ENCODE measurements at regions not wholly inside any gene's neighbourhood (a gene's known extent, or its start where the extent isn't known, plus 50 kb on each side); places are given as distances from the start of the nearest gene placed in this dataset.

DNA sequence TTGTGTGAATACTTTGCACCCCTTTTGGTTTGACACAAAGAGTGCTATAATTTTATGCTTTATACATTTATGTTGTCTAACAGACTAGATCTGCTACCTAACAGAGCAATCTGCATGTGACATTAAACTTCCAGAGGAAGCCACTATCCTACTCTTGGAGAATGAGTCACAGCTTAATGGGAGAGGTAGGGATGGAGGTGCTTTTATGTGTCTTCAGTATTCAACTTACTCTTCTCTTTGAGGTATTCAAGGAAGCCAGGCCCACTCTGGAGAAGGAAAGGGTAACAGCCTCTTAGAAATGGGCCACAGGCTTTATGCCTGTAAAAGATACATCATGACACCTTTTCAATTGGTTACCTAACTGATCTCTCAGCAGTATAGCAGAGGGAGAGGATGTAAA, 85.8 kb upstream of the NEUROD1 start (continued):
- TF ChIP-seq, protein P1, sequence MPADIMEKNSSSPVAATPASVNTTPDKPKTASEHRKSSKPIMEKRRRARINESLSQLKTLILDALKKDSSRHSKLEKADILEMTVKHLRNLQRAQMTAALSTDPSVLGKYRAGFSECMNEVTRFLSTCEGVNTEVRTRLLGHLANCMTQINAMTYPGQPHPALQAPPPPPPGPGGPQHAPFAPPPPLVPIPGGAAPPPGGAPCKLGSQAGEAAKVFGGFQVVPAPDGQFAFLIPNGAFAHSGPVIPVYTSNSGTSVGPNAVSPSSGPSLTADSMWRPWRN (IDR thresholded peaks at IDR 0.05; ENCODE audit: low read depth): no peak
- TF ChIP-seq GABPA (tag; conservative IDR thresholded peaks at IDR 0.05; ENCODE audit: low read depth): no peak
- TF ChIP-seq, protein P2, sequence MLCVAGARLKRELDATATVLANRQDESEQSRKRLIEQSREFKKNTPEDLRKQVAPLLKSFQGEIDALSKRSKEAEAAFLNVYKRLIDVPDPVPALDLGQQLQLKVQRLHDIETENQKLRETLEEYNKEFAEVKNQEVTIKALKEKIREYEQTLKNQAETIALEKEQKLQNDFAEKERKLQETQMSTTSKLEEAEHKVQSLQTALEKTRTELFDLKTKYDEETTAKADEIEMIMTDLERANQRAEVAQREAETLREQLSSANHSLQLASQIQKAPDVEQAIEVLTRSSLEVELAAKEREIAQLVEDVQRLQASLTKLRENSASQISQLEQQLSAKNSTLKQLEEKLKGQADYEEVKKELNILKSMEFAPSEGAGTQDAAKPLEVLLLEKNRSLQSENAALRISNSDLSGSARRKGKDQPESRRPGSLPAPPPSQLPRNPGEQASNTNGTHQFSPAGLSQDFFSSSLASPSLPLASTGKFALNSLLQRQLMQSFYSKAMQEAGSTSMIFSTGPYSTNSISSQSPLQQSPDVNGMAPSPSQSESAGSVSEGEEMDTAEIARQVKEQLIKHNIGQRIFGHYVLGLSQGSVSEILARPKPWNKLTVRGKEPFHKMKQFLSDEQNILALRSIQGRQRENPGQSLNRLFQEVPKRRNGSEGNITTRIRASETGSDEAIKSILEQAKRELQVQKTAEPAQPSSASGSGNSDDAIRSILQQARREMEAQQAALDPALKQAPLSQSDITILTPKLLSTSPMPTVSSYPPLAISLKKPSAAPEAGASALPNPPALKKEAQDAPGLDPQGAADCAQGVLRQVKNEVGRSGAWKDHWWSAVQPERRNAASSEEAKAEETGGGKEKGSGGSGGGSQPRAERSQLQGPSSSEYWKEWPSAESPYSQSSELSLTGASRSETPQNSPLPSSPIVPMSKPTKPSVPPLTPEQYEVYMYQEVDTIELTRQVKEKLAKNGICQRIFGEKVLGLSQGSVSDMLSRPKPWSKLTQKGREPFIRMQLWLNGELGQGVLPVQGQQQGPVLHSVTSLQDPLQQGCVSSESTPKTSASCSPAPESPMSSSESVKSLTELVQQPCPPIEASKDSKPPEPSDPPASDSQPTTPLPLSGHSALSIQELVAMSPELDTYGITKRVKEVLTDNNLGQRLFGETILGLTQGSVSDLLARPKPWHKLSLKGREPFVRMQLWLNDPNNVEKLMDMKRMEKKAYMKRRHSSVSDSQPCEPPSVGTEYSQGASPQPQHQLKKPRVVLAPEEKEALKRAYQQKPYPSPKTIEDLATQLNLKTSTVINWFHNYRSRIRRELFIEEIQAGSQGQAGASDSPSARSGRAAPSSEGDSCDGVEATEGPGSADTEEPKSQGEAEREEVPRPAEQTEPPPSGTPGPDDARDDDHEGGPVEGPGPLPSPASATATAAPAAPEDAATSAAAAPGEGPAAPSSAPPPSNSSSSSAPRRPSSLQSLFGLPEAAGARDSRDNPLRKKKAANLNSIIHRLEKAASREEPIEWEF (CRISPR knock-in tag; IDR thresholded peaks at IDR 0.05): no peak

DNA sequence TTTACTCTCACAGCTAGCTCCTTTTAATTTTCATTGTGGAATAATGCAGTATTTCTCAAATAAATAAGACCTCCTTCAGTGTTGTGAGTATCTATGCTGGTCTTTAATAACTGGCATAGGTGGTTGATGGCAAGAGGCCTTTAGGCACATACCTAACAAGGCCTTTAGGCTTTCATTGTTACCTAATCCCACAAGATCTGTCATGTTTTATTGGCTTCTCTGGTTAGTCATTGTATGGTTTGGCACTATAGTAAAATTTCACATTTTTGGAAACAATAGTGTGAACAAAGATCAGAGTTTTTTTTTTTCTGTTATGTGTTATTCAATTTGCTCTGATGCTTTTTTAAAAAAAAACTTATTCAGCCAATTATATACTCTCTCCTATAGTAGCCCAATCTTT, 89.8 kb upstream of the NEUROD1 start:
- Histone ChIP-seq H3K36me3 (ENCODE audit: control insufficient read depth, insufficient read depth, low read length) (no peaks in the 10 kb centered on the region), H4K20me1 (replicated peaks; ENCODE audit: control insufficient read depth, insufficient read depth, low read length) (no peaks in the 10 kb centered on the region), H3K4me3 (no peak overlapping the region), H3K9me1 (ENCODE audit: control insufficient read depth, insufficient read depth, low read length) (no peaks in the 10 kb centered on the region), H3K9me3 (replicated peaks; ENCODE audit: control insufficient read depth, insufficient read depth, low read depth, low read length) (no peaks in the 10 kb centered on the region), H3K27me3 (ENCODE audit: control insufficient read depth in 2 of 2, insufficient read depth in 2 of 2, low read length in 2 of 2) (no peaks in the 10 kb centered on the region), H3K4me2 (ENCODE audit: insufficient read depth, low read length) (no peak overlapping the region), H2AFZ (ENCODE audit: low read depth, low read length) (no peak overlapping the region), H3K4me1 (replicated peaks in 1 of 2; ENCODE audit: control insufficient read depth in 2 of 2, insufficient read depth in 2 of 2, low read length in 2 of 2) (no peaks in the 10 kb centered on the region), H3K27ac (ENCODE audit: extremely low read depth, low read depth, low read length) (no peak overlapping the region), H3K79me2 (ENCODE audit: control insufficient read depth, insufficient read depth, low read length) (no peaks in the 10 kb centered on the region), H3K9ac (ENCODE audit: insufficient read depth in 1 of 2, low read depth in 2 of 2, low read length in 2 of 2) (no peak overlapping the region)
- ATAC-seq (no peak), DNase-seq (ENCODE audit: extremely low read depth in 1 of 4, low spot score in 3 of 4) (no peak), FAIRE-seq (no peak)
- no TSS peak for BruUV-seq (replicated peaks)
- ChIA-PET CTCF (ENCODE audit: low intra/inter-chr PET ratio) (interaction anchor here (0.5 kb wide), 1 partner anchor 172 kb away, joined by 3 read pairs; no protein-coding TSS in a partner anchor), POLR2A (interaction anchor here (0.6 to 1.6 kb wide), 2 partner anchors 27 to 1366 kb away, joined by 3 read pairs; no protein-coding TSS in a partner anchor)
- intact Hi-C loops (cut with micrococcal nuclease): no loop called here
- in situ Hi-C loops (cut with MboI): no loop called here
- TF ChIP-seq, protein P3, sequence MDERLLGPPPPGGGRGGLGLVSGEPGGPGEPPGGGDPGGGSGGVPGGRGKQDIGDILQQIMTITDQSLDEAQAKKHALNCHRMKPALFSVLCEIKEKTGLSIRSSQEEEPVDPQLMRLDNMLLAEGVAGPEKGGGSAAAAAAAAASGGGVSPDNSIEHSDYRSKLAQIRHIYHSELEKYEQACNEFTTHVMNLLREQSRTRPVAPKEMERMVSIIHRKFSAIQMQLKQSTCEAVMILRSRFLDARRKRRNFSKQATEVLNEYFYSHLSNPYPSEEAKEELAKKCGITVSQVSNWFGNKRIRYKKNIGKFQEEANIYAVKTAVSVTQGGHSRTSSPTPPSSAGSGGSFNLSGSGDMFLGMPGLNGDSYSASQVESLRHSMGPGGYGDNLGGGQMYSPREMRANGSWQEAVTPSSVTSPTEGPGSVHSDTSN (CRISPR knock-in tag; IDR thresholded peaks at IDR 0.05; ENCODE audit: low read depth): no peak
- TF ChIP-seq, protein P3 (tag; conservative IDR thresholded peaks at IDR 0.05; ENCODE audit: low read depth): no peak
- TF ChIP-seq BDP1 (IDR thresholded peaks at IDR 0.05; ENCODE audit: insufficient read depth, insufficient read length): no peak
- TF ChIP-seq, protein P4, sequence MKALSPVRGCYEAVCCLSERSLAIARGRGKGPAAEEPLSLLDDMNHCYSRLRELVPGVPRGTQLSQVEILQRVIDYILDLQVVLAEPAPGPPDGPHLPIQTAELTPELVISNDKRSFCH (CRISPR knock-in tag; IDR thresholded peaks at IDR 0.05): no peak
- TF ChIP-seq, protein P4 (tag; IDR thresholded peaks at IDR 0.05): no peak
- TF ChIP-seq, protein P5, sequence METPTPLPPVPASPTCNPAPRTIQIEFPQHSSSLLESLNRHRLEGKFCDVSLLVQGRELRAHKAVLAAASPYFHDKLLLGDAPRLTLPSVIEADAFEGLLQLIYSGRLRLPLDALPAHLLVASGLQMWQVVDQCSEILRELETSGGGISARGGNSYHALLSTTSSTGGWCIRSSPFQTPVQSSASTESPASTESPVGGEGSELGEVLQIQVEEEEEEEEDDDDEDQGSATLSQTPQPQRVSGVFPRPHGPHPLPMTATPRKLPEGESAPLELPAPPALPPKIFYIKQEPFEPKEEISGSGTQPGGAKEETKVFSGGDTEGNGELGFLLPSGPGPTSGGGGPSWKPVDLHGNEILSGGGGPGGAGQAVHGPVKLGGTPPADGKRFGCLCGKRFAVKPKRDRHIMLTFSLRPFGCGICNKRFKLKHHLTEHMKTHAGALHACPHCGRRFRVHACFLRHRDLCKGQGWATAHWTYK (CRISPR knock-in tag; IDR thresholded peaks at IDR 0.05): no peak
- no peak for TF ChIP-seq ZNF253 (CRISPR knock-in tag; conservative IDR thresholded peaks at IDR 0.05)
- no peak for TF ChIP-seq ETS2 (tag; IDR thresholded peaks at IDR 0.05; ENCODE audit: borderline replicate concordance, poor library complexity, severe bottlenecking)
